ENCODE measurements at regions not wholly inside any gene's neighbourhood (a gene's known extent, or its start where the extent isn't known, plus 50 kb on each side); places are given as distances from the start of the nearest gene placed in this dataset.

DNA sequence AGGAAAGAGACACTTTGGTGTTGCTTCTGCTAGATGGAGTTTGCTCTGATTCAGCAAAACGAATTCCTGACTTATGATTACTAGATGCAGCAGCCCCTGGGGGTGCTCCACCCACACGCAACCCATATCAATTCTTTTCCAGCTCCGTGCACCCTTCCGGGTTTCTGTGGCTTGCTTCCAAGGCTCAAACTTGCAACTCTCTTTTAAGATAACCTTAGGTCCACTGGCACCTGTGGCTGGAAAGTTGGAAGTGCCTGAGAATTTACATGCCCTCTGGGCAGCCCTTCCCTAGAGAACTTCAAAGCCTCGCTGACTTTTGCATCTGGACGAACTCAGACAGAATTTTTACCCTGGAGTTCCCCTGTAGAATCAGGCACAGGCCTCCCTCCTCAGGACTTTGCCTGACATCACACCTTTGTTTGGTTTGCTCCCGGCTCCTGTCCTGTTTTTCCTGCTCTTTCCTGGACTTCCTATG is 224.9 kb downstream of the SNX18 start:
- TF ChIP-seq POLR2A (IDR thresholded peaks at IDR 0.05), result no peak
- TF ChIP-seq, protein P1, sequence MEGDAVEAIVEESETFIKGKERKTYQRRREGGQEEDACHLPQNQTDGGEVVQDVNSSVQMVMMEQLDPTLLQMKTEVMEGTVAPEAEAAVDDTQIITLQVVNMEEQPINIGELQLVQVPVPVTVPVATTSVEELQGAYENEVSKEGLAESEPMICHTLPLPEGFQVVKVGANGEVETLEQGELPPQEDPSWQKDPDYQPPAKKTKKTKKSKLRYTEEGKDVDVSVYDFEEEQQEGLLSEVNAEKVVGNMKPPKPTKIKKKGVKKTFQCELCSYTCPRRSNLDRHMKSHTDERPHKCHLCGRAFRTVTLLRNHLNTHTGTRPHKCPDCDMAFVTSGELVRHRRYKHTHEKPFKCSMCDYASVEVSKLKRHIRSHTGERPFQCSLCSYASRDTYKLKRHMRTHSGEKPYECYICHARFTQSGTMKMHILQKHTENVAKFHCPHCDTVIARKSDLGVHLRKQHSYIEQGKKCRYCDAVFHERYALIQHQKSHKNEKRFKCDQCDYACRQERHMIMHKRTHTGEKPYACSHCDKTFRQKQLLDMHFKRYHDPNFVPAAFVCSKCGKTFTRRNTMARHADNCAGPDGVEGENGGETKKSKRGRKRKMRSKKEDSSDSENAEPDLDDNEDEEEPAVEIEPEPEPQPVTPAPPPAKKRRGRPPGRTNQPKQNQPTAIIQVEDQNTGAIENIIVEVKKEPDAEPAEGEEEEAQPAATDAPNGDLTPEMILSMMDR (IDR thresholded peaks at IDR 0.05), result peak in 2 of 6 experiments; percentile 10 to 13

DNA sequence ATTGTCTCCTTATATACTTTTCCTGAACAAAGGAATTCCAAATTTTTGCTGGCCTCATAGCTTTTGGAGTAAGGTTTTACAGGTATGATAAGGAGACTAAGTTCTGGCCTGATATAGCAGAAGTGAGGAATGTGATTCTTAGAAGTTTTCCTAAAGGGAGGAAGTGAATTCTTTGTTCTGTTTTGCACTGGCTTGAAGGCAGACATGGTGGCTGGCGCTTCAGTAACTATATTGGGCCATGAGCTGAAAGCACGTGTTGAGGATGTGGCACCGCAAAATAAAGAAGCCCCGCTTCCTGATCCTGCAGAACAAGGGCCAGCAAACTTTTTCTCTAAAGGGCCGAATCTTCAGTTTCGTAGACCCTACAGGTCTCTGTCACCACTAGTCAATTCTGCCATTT is 224.2 kb downstream of the SNX18 start:
- no peak for DNase-seq
- H3K36me3 ChIP-seq, result no peaks in the 10 kb centered on the region
- no peak overlapping the region for H3K27ac ChIP-seq
- H3K4me3 ChIP-seq, result no peak overlapping the region
- H3K4me1 ChIP-seq, result peaks cover 0 to 16% (median 8%) of the 10 kb centered on the region in 4 donors
- no peak for TF ChIP-seq POLR2A (IDR thresholded peaks at IDR 0.05)
- TF ChIP-seq, protein P1 (IDR thresholded peaks at IDR 0.05), result no peak
- H3K9me3 ChIP-seq, result no peaks in the 10 kb centered on the region
- H3K27me3 ChIP-seq, result no peaks in the 10 kb centered on the region

More for the DNA sequence above, 224.9 kb downstream of the SNX18 start:
- Histone ChIP-seq H3K27ac (no peak overlapping the region), H3K36me3 (no peaks in the 10 kb centered on the region), H3K9me3 (no peaks in the 10 kb centered on the region), H3K4me3 (no peak overlapping the region), H3K4me1 (peaks cover 0 to 16% (median 8%) of the 10 kb centered on the region in 4 donors), H3K27me3 (no peaks in the 10 kb centered on the region)
- DNase-seq, result no peak

DNA sequence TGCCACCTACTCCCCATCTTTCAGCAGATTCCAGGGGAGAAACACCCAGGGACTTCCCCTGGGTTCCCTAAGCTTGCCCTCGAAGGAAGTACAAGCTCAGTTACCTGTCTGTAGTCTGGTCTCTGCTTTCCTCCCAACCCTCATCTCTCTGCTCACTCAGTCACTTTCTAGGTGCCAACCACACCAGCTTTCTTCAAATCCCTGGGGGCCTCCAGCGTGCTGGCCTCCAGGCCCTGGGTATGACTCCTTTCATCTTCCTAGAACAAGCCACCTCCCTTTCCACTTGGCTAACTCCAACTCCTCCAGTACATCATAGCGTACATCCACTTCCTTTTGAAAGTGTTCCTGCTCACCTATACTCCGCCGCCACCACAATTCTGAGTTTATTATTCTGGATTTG is 222.6 kb downstream of the SNX18 start:
- Histone ChIP-seq H3K9me3 (no peaks in the 10 kb centered on the region), H3K4me1 (peaks cover 0 to 13% (median 8%) of the 10 kb centered on the region in 4 donors), H3K27me3 (no peaks in the 10 kb centered on the region), H3K36me3 (no peaks in the 10 kb centered on the region), H3K4me3 (no peak overlapping the region), H3K27ac (no peak overlapping the region)
- TF ChIP-seq, protein P1 (IDR thresholded peaks at IDR 0.05), result no peak
- no peak for TF ChIP-seq POLR2A (IDR thresholded peaks at IDR 0.05)
- no peak for DNase-seq

GRCh38 chr5:54739371-54739770 is 221.8 kb downstream of the SNX18 start:
- H3K9me3 ChIP-seq, result no peaks in the 10 kb centered on the region
- no peak overlapping the region for H3K4me3 ChIP-seq
- no peak for TF ChIP-seq POLR2A (IDR thresholded peaks at IDR 0.05)
- TF ChIP-seq, protein P1 (IDR thresholded peaks at IDR 0.05), result no peak
- no peaks in the 10 kb centered on the region for H3K27me3 ChIP-seq
- H3K27ac ChIP-seq, result no peak overlapping the region
- no peaks in the 10 kb centered on the region for H3K36me3 ChIP-seq
- DNase-seq, result no peak
- H3K4me1 ChIP-seq, result peaks cover 0 to 12% (median 6%) of the 10 kb centered on the region in 4 donors

DNA sequence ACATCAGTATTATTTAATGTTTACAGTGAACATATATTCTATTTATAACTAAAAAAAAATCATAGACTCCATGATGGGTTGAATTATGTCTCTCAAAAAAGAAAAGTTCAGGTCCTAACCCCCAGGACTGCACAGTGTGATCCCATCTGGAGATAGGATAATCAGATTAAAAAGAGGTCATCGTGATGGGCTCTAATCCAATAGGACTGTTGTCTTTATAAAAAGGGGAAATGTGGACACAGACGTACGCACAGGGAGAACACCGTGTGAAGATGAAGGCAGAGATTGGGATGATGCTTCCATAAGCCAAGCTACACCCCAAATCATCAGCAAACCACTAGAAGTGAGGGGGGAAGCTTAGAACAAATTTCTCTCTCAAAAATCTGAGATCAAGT is 221.4 kb downstream of the SNX18 start:
- H3K36me3 ChIP-seq, result no peaks in the 10 kb centered on the region
- H3K9me3 ChIP-seq, result no peaks in the 10 kb centered on the region
- H3K4me3 ChIP-seq, result no peak overlapping the region
- DNase-seq, result no peak
- peaks cover 0 to 10% (median 3%) of the 10 kb centered on the region in 4 donors for H3K4me1 ChIP-seq
- H3K27me3 ChIP-seq, result no peaks in the 10 kb centered on the region
- no peak overlapping the region for H3K27ac ChIP-seq
- TF ChIP-seq, protein P1 (IDR thresholded peaks at IDR 0.05), result no peak
- no peak for TF ChIP-seq POLR2A (IDR thresholded peaks at IDR 0.05)

Measured in Peyer's patch (tissue), 4 donors.